ENCODE measurements at regions not wholly inside any gene's neighbourhood (a gene's known extent, or its start where the extent isn't known, plus 50 kb on each side); places are given as distances from the start of the nearest gene placed in this dataset.

GRCh38 chr4:3642056-3642630 lies 109.9 kb upstream of the LRPAP1 start:
- no peak for TF ChIP-seq CTCF (IDR thresholded peaks at IDR 0.05)
- Histone ChIP-seq H3K27ac (no peak overlapping the region), H3K4me1 (no peaks in the 10 kb centered on the region), H3K4me3 (no peak overlapping the region), H3K36me3 (no peaks in the 10 kb centered on the region), H3K27me3 (ENCODE audit: low read depth) (peaks cover 10% of the 10 kb centered on the region), H3K9me3 (no peaks in the 10 kb centered on the region)
- ATAC-seq: no peak
- intact Hi-C loops (cut with DNase I): no loop called here
- peak; percentile 36 for DNase-seq

- no peaks in the 10 kb centered on the region for H3K4me1 ChIP-seq
- intact Hi-C loops (cut with DNase I): no loop called here
- peaks cover 10% of the 10 kb centered on the region for H3K27me3 ChIP-seq (ENCODE audit: low read depth)
- H3K27ac ChIP-seq: no peak overlapping the region
- H3K4me3 ChIP-seq: no peak overlapping the region
- ATAC-seq (no peak), DNase-seq (peak; percentile 20)
- no peaks in the 10 kb centered on the region for H3K36me3 ChIP-seq
- H3K9me3 ChIP-seq: no peaks in the 10 kb centered on the region
- no peak for TF ChIP-seq CTCF (IDR thresholded peaks at IDR 0.05)
Measured at GRCh38 chr4:3641501-3641900, 109.3 kb upstream of the LRPAP1 start.

GRCh38 chr4:3640587-3640962 lies 108.4 kb upstream of the LRPAP1 start:
- peaks cover 10% of the 10 kb centered on the region for H3K27me3 ChIP-seq (ENCODE audit: low read depth)
- no peaks in the 10 kb centered on the region for H3K9me3 ChIP-seq
- ATAC-seq (no peak), DNase-seq (peak; percentile 29)
- H3K4me3 ChIP-seq: no peak overlapping the region
- intact Hi-C loops (cut with DNase I): no loop called here
- no peaks in the 10 kb centered on the region for H3K4me1 ChIP-seq
- no peaks in the 10 kb centered on the region for H3K36me3 ChIP-seq
- no peak for TF ChIP-seq CTCF (IDR thresholded peaks at IDR 0.05)
- no peak overlapping the region for H3K27ac ChIP-seq

- no peak for ATAC-seq
Measured at GRCh38 chr4:3639613-3640586, 107.7 kb upstream of the LRPAP1 start.

More at GRCh38 chr4:3639613-3640586, 107.7 kb upstream of the LRPAP1 start:
- no peaks in the 10 kb centered on the region for H3K4me1 ChIP-seq
- peaks cover 10% of the 10 kb centered on the region for H3K27me3 ChIP-seq (ENCODE audit: low read depth)
- no peaks in the 10 kb centered on the region for H3K9me3 ChIP-seq
- no peak for TF ChIP-seq CTCF (IDR thresholded peaks at IDR 0.05)
- no peak overlapping the region for H3K27ac ChIP-seq
- H3K36me3 ChIP-seq: no peaks in the 10 kb centered on the region
- peak; percentile 38 for DNase-seq
- H3K4me3 ChIP-seq: no peak overlapping the region
- intact Hi-C loops (cut with DNase I): no loop called here

Measured in lower lobe of right lung (tissue), 2 donors.